Progenitor cell of endocrine pancreas (in vitro differentiated cells): ENCODE measurements at regions not wholly inside any gene's neighbourhood (a gene's known extent, or its start where the extent isn't known, plus 50 kb on each side); places are given as distances from the start of the nearest gene placed in this dataset.

Source experiments
- DNase-seq: peaks from one replicate; pipeline ENCODE4 v3.0.0; 2021; ENCODE audit warnings: low spot score; ENCODE audit not compliant: unreplicated experiment
- H3K27ac Mint-ChIP-seq: 2 replicates; pipeline ENCODE4 v1.8.0; 2021; ENCODE audit warnings: mild to moderate bottlenecking, moderate library complexity, mixed read lengths
- H3K27me3 Mint-ChIP-seq: 2 replicates; pipeline ENCODE4 v1.8.0; 2021; ENCODE audit warnings: mixed read lengths
- H3K36me3 Mint-ChIP-seq: 2 replicates; pipeline ENCODE4 v1.8.0; 2022; ENCODE audit warnings: mixed read lengths; ENCODE audit not compliant: insufficient read depth
- H3K4me1 Mint-ChIP-seq: 2 replicates; pipeline ENCODE4 v1.8.0; 2021; ENCODE audit warnings: low read depth, mixed read lengths
- H3K4me3 Mint-ChIP-seq: 2 replicates; pipeline ENCODE4 v1.8.0; 2021; ENCODE audit warnings: low read depth, mild to moderate bottlenecking, moderate library complexity, mixed read lengths
- H3K9me3 Mint-ChIP-seq: 2 replicates; pipeline ENCODE4 v1.8.0; 2021; ENCODE audit warnings: low read depth, mixed read lengths
- TF ChIP-seq, protein P1 (sequence below): fragments of 200-600 bp; sonication (generic); IDR thresholded peaks from one replicate; pipeline ENCODE4 v1.5.0; 2021; ENCODE audit warnings: antibody characterized with exemption, mild to moderate bottlenecking; ENCODE audit not compliant: unreplicated experiment

DNA sequence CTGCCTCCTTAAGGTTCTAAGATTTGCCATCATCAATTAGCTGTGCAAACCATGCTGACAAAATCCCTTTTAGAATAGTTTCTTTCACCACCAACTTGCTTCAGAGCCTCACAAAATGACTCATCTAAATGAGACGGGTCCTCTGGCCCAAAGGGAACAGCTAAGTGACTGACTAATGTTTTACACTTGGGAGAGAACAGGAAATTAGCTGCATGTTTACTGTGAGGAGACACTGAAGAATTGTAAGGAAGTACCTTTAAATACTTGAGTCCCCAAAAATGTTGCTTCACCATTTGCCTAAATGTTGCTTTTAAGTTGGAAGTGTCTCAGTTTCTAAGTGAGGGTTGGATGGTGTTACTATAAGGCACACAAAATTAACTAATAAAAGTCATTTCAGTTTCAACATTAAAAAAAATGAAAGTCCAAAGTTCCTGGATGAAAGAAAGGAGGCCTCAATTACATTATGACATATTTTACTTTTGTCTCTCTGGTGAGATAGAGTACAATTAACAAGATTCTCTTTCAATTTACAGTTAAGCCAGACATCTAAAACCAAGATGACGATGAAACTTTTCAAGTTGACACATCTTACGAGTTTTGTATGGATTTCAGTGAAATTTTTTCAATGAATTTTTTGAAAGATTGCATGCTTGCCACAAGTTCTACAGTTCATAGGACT, 229.1 kb upstream of the FN1 start:
- Mint-ChIP-seq H3K4me3 (no peak overlapping the region), H3K27me3 (no peaks in the 10 kb centered on the region), H3K4me1 (peaks cover 36% of the 10 kb centered on the region), H3K9me3 (peaks cover 3% of the 10 kb centered on the region), H3K36me3 (peaks cover 8% of the 10 kb centered on the region), H3K27ac (no peak overlapping the region)
- TF ChIP-seq, protein P1, sequence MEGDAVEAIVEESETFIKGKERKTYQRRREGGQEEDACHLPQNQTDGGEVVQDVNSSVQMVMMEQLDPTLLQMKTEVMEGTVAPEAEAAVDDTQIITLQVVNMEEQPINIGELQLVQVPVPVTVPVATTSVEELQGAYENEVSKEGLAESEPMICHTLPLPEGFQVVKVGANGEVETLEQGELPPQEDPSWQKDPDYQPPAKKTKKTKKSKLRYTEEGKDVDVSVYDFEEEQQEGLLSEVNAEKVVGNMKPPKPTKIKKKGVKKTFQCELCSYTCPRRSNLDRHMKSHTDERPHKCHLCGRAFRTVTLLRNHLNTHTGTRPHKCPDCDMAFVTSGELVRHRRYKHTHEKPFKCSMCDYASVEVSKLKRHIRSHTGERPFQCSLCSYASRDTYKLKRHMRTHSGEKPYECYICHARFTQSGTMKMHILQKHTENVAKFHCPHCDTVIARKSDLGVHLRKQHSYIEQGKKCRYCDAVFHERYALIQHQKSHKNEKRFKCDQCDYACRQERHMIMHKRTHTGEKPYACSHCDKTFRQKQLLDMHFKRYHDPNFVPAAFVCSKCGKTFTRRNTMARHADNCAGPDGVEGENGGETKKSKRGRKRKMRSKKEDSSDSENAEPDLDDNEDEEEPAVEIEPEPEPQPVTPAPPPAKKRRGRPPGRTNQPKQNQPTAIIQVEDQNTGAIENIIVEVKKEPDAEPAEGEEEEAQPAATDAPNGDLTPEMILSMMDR, result no peak
- DNase-seq, result no peak

DNA sequence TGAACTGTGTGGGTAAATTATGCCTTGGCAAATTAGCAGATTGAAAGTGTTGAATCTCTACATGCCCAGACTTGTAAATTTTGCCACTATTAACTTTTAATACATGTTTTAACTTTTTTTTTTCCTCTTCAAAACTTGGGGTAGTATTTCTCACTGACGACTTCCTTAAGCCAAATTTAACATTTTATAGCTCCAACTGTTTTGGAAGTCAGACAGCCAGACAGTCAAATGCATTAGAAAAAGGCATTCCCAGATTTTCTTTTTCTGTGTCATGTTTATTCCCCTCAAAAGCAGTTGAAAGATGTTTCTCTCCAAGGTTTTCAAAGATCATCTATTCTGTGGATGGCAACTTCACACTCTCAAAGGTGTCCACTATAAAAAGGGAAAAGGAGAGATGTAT, 226.8 kb upstream of the FN1 start:
- Mint-ChIP-seq H3K27me3 (no peaks in the 10 kb centered on the region), H3K9me3 (peaks cover 3% of the 10 kb centered on the region), H3K36me3 (peaks cover 8% of the 10 kb centered on the region), H3K27ac (no peak overlapping the region), H3K4me1 (peaks cover 23% of the 10 kb centered on the region), H3K4me3 (no peak overlapping the region)
- DNase-seq, result no peak
- TF ChIP-seq, protein P1, result no peak

DNA sequence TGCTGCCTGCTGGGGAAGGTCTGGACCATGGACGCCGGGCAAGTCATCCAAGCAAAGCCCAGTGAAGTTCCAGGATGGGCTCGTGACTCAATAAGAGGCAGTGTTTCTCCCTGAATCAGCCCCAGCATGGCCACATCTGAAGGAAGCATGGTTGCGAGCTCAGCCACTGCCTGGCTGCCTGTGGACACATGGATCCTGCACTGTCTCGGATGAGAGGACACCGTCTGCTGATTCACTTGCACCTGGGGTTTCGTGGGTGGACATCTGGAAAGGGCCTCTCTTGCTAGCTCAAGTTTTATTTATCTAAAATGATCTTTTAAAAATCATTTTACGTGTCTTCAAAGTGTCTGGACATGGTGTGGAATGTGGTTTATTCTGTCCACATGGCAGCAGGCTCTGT, 224.8 kb upstream of the FN1 start:
- peaks cover 12% of the 10 kb centered on the region for H3K4me1 Mint-ChIP-seq
- no peaks in the 10 kb centered on the region for H3K27me3 Mint-ChIP-seq
- H3K4me3 Mint-ChIP-seq, result no peak overlapping the region
- TF ChIP-seq, protein P1, result no peak
- no peak for DNase-seq
- H3K36me3 Mint-ChIP-seq, result peaks cover 3% of the 10 kb centered on the region
- H3K9me3 Mint-ChIP-seq, result no peaks in the 10 kb centered on the region
- H3K27ac Mint-ChIP-seq, result no peak overlapping the region

DNA sequence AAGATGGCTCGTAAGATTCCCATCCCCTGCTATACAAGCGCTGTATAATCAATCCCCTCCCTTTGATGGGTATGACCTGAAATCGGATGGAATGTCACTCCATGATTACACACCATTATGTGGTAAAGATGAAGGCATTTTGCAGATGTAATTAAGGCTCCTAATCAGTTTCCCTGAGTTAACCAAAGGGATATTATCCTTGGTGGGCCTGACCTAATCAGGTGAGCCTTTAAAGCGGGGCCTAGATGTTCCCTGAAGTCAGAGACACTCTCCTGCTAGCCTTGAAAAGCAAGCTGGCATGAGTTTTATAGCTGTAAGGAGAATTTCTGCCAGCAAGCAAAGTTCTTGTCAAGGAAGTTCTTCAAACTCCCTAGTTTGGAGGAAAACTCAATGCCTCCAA, 223.8 kb upstream of the FN1 start:
- H3K4me1 Mint-ChIP-seq, result peaks cover 13% of the 10 kb centered on the region
- DNase-seq, result no peak
- TF ChIP-seq, protein P1, result no peak
- H3K4me3 Mint-ChIP-seq, result no peak overlapping the region
- peaks cover 1% of the 10 kb centered on the region for H3K36me3 Mint-ChIP-seq
- no peaks in the 10 kb centered on the region for H3K27me3 Mint-ChIP-seq
- H3K27ac Mint-ChIP-seq, result no peak overlapping the region
- H3K9me3 Mint-ChIP-seq, result no peaks in the 10 kb centered on the region

DNA sequence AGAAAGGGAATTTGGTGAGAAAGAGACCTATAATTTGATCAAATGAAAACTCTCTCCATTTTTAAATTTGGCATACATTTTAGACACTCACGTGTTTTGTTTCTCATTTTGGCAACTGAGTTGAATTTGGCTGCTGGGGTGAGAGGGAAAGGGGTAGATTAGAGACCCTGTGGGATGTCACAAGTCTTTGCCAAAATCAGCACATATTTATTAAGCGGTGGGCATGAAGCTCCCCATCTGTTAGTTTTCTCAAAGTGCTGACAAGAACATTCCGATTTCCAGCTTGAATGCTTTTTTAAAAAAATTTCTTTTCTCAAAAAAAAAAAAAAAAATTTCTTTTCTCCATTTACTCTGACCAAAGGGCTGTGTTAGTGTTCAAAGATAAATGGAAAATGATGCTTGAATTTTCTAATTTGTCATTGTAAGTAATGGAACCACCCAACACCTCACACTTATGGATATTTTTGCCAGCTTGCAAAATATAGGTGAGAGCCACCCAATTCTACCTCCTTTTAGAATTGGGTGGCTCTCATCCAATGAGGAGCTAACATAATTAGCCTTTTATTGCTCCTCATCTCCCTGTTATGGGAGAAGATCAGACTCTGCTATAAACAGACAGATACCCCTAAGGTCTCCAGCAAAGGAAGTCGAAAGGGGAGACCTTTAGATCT, 222.9 kb upstream of the FN1 start:
- TF ChIP-seq, protein P1, result no peak
- H3K27ac Mint-ChIP-seq, result no peak overlapping the region
- no peak overlapping the region for H3K4me3 Mint-ChIP-seq
- no peaks in the 10 kb centered on the region for H3K27me3 Mint-ChIP-seq
- no peak for DNase-seq
- no peaks in the 10 kb centered on the region for H3K36me3 Mint-ChIP-seq
- H3K4me1 Mint-ChIP-seq, result peaks cover 19% of the 10 kb centered on the region
- H3K9me3 Mint-ChIP-seq, result no peaks in the 10 kb centered on the region
